IMR-90 (cell line): ENCODE measurements at regions not wholly inside any gene's neighbourhood (a gene's known extent, or its start where the extent isn't known, plus 50 kb on each side); places are given as distances from the start of the nearest gene placed in this dataset.

ENCODE experiments used
- ATAC-seq: fragments of 200-7000 bp; cut with Tn5 transposase; 2 replicates; pipeline ENCODE4 v1.9.1; 2020; ENCODE audit warnings: low read depth, mild to moderate bottlenecking, moderate library complexity
- BruUV-seq: library from RNA; stranded (reverse); fragments of 400-500 nt; replicated peaks from 2 replicates; lab custom pipeline; 2021; lab: Mats Ljungman, UMichigan
- CTCF ChIA-PET: fragments of 300-600 bp; formaldehyde crosslinking; extraction: SDS; loops from one replicate; lab custom pipeline; 2021; ENCODE audit warnings: antibody characterized with exemption; lab: Yijun Ruan, JAX
- POLR2A ChIA-PET: fragments of 300-600 bp; sonication (Branson Sonifier 250); formaldehyde crosslinking; loops from one replicate; lab custom pipeline; 2022; ENCODE audit warnings: antibody characterized with exemption; ENCODE audit not compliant: unreplicated experiment; lab: Charles Lee
- DNase-seq: peaks from one replicate; pipeline ENCODE4 v3.0.0; 2013
- H2AFZ ChIP-seq: replicated peaks from 2 replicates; pipeline ENCODE3; 2013; ENCODE audit warnings: low read length, mild to moderate bottlenecking; ENCODE audit not compliant: poor library complexity
- H2AK5ac ChIP-seq: 2 replicates; pipeline ENCODE4 v1.6.1; 2013; ENCODE audit warnings: low read depth, low read length, inconsistent platforms
- H2AK9ac ChIP-seq: replicated peaks from 2 replicates; pipeline ENCODE3; 2013; ENCODE audit warnings: mild to moderate bottlenecking, low read depth, low read length, moderate library complexity; ENCODE audit not compliant: poor library complexity
- H2BK120ac ChIP-seq: 2 replicates; pipeline ENCODE4 v1.6.1; 2013; ENCODE audit warnings: low read depth, low read length, inconsistent platforms
- H2BK15ac ChIP-seq: 3 replicates; pipeline ENCODE4 v1.6.1; 2013; ENCODE audit warnings: low read depth, low read length, inconsistent platforms
- H2BK20ac ChIP-seq: 2 replicates; pipeline ENCODE4 v1.6.1; 2013; ENCODE audit warnings: low read depth, mild to moderate bottlenecking, inconsistent platforms, low read length, moderate library complexity
- H2BK5ac ChIP-seq: 2 replicates; pipeline ENCODE4 v1.6.1; 2013; ENCODE audit warnings: mild to moderate bottlenecking, low read depth, low read length, inconsistent platforms; ENCODE audit not compliant: poor library complexity, severe bottlenecking
- H3K14ac ChIP-seq: replicated peaks from 2 replicates; pipeline ENCODE4 v1.6.1; 2013; ENCODE audit warnings: low read depth, low read length, inconsistent platforms
- H3K18ac ChIP-seq: 2 replicates; pipeline ENCODE4 v1.6.1; 2013; ENCODE audit warnings: low read depth, low read length, control low read depth
- H3K23ac ChIP-seq: 2 replicates; pipeline ENCODE4 v1.6.1; 2013; ENCODE audit warnings: low read depth, low read length, inconsistent platforms
- H3K27ac ChIP-seq: 2 replicates; pipeline ENCODE4 v1.5.1; 2013; ENCODE audit warnings: mild to moderate bottlenecking, control low read depth, low read length; ENCODE audit not compliant: insufficient read depth
- H3K27me3 ChIP-seq: 2 replicates; pipeline ENCODE4 v1.6.1; 2013; ENCODE audit warnings: low read length; ENCODE audit not compliant: control insufficient read depth, insufficient read depth
- H3K36me3 ChIP-seq: 2 replicates; pipeline ENCODE4 v1.6.1; 2013; ENCODE audit warnings: low read length, mixed read lengths; ENCODE audit not compliant: control insufficient read depth, insufficient read depth
- H3K4ac ChIP-seq: 2 replicates; pipeline ENCODE4 v1.6.1; 2013; ENCODE audit warnings: low read depth, low read length, inconsistent platforms
- H3K4me1 ChIP-seq: 2 replicates; pipeline ENCODE4 v1.6.1; 2013; ENCODE audit warnings: low read length, mixed read lengths; ENCODE audit not compliant: control insufficient read depth, insufficient read depth
- H3K4me2 ChIP-seq: 2 replicates; pipeline ENCODE4 v1.6.1; 2013; ENCODE audit warnings: low read depth, mild to moderate bottlenecking, control low read depth, low read length, moderate library complexity
- H3K4me3 ChIP-seq: 2 replicates; pipeline ENCODE4 v1.5.1; 2013; ENCODE audit warnings: low read depth, mild to moderate bottlenecking, control low read depth, low read length, moderate library complexity; ENCODE audit not compliant: insufficient read depth
- H3K56ac ChIP-seq: 2 replicates; pipeline ENCODE4 v1.6.1; 2013; ENCODE audit warnings: low read length, inconsistent platforms; ENCODE audit not compliant: insufficient read depth; ENCODE audit errors: extremely low read depth
- H3K79me1 ChIP-seq, 2 experiments: 2 replicates each; pipeline ENCODE4 v1.6.1; 2013; ENCODE audit warnings: low read length in 2 of 2, inconsistent platforms in 1 of 2, low read depth in 1 of 2
- H3K9ac ChIP-seq: 2 replicates; pipeline ENCODE4 v1.6.1; 2013; ENCODE audit warnings: low read depth, low read length, control low read depth
- H3K9me1 ChIP-seq: 2 replicates; pipeline ENCODE4 v1.6.1; 2013; ENCODE audit warnings: low read length, inconsistent platforms; ENCODE audit not compliant: insufficient read depth
- H3K9me3 ChIP-seq: 2 replicates; pipeline ENCODE4 v1.6.1; 2013; ENCODE audit warnings: low read length; ENCODE audit not compliant: control insufficient read depth, insufficient read depth
- H4K20me1 ChIP-seq: 2 replicates; pipeline ENCODE4 v1.6.1; 2013; ENCODE audit warnings: low read length, inconsistent platforms; ENCODE audit not compliant: insufficient read depth
- H4K5ac ChIP-seq: 2 replicates; pipeline ENCODE4 v1.6.1; 2013; ENCODE audit warnings: mild to moderate bottlenecking, low read depth, low read length, control low read depth
- H4K8ac ChIP-seq, 2 experiments: 2 replicates each; pipeline ENCODE4 v1.6.1; 2013; ENCODE audit warnings: low read depth in 2 of 2, low read length in 2 of 2, control low read depth in 1 of 2, inconsistent platforms in 1 of 2
- H4K91ac ChIP-seq: 2 replicates; pipeline ENCODE4 v1.6.1; 2013; ENCODE audit warnings: low read depth, low read length, inconsistent platforms; ENCODE audit not compliant: insufficient read depth
- BHLHE40 ChIP-seq: fragments of 150-350 bp; IDR thresholded peaks from 2 replicates; pipeline ENCODE4 v1.6.1; 2016; ENCODE audit warnings: mild to moderate bottlenecking, low read depth, low read length
- CEBPB ChIP-seq: IDR thresholded peaks from 2 replicates; pipeline ENCODE4 v1.6.1; 2012; ENCODE audit warnings: low read depth, low read length, improper control_type of control experiment
- CTCF ChIP-seq: conservative IDR thresholded peaks from 2 replicates; pipeline ENCODE4 v1.5.1; 2012; ENCODE audit warnings: mild to moderate bottlenecking, low read depth, low read length, improper control_type of control experiment
- ELK1 ChIP-seq: fragments of 150-350 bp; IDR thresholded peaks from 2 replicates; pipeline ENCODE4 v1.6.1; 2016; ENCODE audit warnings: low read depth, mild to moderate bottlenecking, low read length, moderate library complexity, borderline replicate concordance
- FOS ChIP-seq: fragments of 150-350 bp; IDR thresholded peaks from 2 replicates; pipeline ENCODE4 v1.6.1; 2016; ENCODE audit warnings: low read depth, low read length
- MAFK ChIP-seq: IDR thresholded peaks from 2 replicates; pipeline ENCODE4 v1.6.1; 2012; ENCODE audit warnings: low read depth, low read length, improper control_type of control experiment
- MAZ ChIP-seq: IDR thresholded peaks from 2 replicates; pipeline ENCODE4 v1.6.1; 2012; ENCODE audit warnings: low read depth, mild to moderate bottlenecking, low read length, improper control_type of control experiment, moderate library complexity, borderline replicate concordance
- RAD21 ChIP-seq: IDR thresholded peaks from 2 replicates; pipeline ENCODE4 v1.6.1; 2012; ENCODE audit warnings: low read length, improper control_type of control experiment
- RFX5 ChIP-seq: IDR thresholded peaks from 2 replicates; pipeline ENCODE4 v1.8.0; 2012; ENCODE audit warnings: low read depth, mild to moderate bottlenecking, low read length, moderate library complexity
- WGBS, 2 experiments: methylation state at CpG; one replicate each; pipeline versions ENCODE4 v1.1.5 to v1.1.7; 2013; ENCODE audit warnings: missing lambda C conversion rate in 2 of 2; ENCODE audit not compliant: insufficient read length in 1 of 2; ENCODE audit errors: extremely low coverage in 2 of 2; 5-methylcytosine and 5-hydroxymethylcytosine counted together
- dilution Hi-C: fragments of 300-500 bp; cut with HindIII; formaldehyde crosslinking; loops from one replicate; pipeline ENCODE4 v1.14.3; 2018; ENCODE audit warnings: low sequenced_read_pairs; ENCODE audit not compliant: unreplicated experiment
- in situ Hi-C: fragments of 300-500 bp; cut with MboI; formaldehyde crosslinking; loops from 3 replicates; pipeline ENCODE4 v1.14.3; 2019; ENCODE audit warnings: low sequenced_read_pairs, inconsistent platforms, mixed read lengths
- intact Hi-C: fragments of 100-400 bp; cut with micrococcal nuclease; formaldehyde crosslinking; loops from 2 replicates; pipeline ENCODE4 v1.10.0; 2022

- Histone ChIP-seq H3K14ac (no peak overlapping the region), H3K4me2 (no peak overlapping the region), H3K27ac (no peak overlapping the region), H2BK120ac (no peak overlapping the region), H2AFZ (no peak overlapping the region), H2AK5ac (no peak overlapping the region), H2BK20ac (no peak overlapping the region), H3K4me1 (no peaks in the 10 kb centered on the region), H3K9me3 (peaks cover 45% of the 10 kb centered on the region), H4K5ac (no peak overlapping the region), H3K4me3 (no peak overlapping the region), H3K4ac (no peak overlapping the region), H3K9me1 (no peaks in the 10 kb centered on the region), H3K56ac (no peak overlapping the region), H3K18ac (no peak overlapping the region), H2BK5ac (no peak overlapping the region), H4K8ac (no peak overlapping the region), H4K20me1 (no peaks in the 10 kb centered on the region), H3K27me3 (no peaks in the 10 kb centered on the region), H3K9ac (no peak overlapping the region), H3K36me3 (no peaks in the 10 kb centered on the region), H2AK9ac (no peak overlapping the region), H2BK15ac (no peak overlapping the region), H4K91ac (no peak overlapping the region), H3K23ac (no peak overlapping the region), H3K79me1 (no peaks in the 10 kb centered on the region)
- intact Hi-C loops = no loop called here
- TF ChIP-seq FOS (no peak), MAFK (no peak), CTCF (no peak), BHLHE40 (no peak), CEBPB (no peak), MAZ (no peak), RFX5 (no peak), ELK1 (no peak), RAD21 (no peak)
- DNase-seq (no peak), ATAC-seq (no peak)
- WGBS, 2 experiments = 40% methylated on average over 1 of the region's 12 CpGs; no CpG with 5 or more reads in 1 of the 2 experiments
- POLR2A ChIA-PET = no interaction called here
- dilution Hi-C loops = no loop called here
- no TSS peak for BruUV-seq
- in situ Hi-C loops = no loop called here
- CTCF ChIA-PET = no interaction called here
These were observed 281.7 kb upstream of the IRX2 start for GRCh38 chr5:3033033-3033755.
